ENCODE measurements at regions not wholly inside any gene's neighbourhood (a gene's known extent, or its start where the extent isn't known, plus 50 kb on each side); places are given as distances from the start of the nearest gene placed in this dataset.

- DNase-seq (ENCODE audit: insufficient read length, low spot score) (no peak), FAIRE-seq (no peak)
- TF ChIP-seq CTCF (IDR thresholded peaks at IDR 0.05; ENCODE audit: insufficient read depth, missing control alignments), result no peak
These were observed 612.9 kb downstream of the DNAH5 start for GRCh38 chr5:13331585-13331984.

GRCh38 chr5:13328316-13328715 is 616.2 kb downstream of the DNAH5 start:
- no peak for TF ChIP-seq CTCF (IDR thresholded peaks at IDR 0.05; ENCODE audit: insufficient read depth, missing control alignments)
- DNase-seq (ENCODE audit: insufficient read length, low spot score) (no peak), FAIRE-seq (no peak)

GRCh38 chr5:13325765-13326164 is 618.7 kb downstream of the DNAH5 start:
- TF ChIP-seq CTCF (IDR thresholded peaks at IDR 0.05; ENCODE audit: insufficient read depth, missing control alignments), result no peak
- FAIRE-seq (no peak), DNase-seq (ENCODE audit: insufficient read length, low spot score) (no peak)

- DNase-seq (ENCODE audit: insufficient read length, low spot score), result no peak
- no peak for TF ChIP-seq CTCF (IDR thresholded peaks at IDR 0.05; ENCODE audit: insufficient read depth, missing control alignments)
- FAIRE-seq, result no peak
These were observed 621.7 kb downstream of the DNAH5 start for GRCh38 chr5:13322769-13323168.

GRCh38 chr5:13317654-13318053 is 626.8 kb downstream of the DNAH5 start:
- TF ChIP-seq CTCF (IDR thresholded peaks at IDR 0.05; ENCODE audit: insufficient read depth, missing control alignments), result no peak
- no peak for DNase-seq (ENCODE audit: insufficient read length, low spot score)
- FAIRE-seq, result no peak

GRCh38 chr5:13316176-13316575 is 628.3 kb downstream of the DNAH5 start:
- TF ChIP-seq CTCF (IDR thresholded peaks at IDR 0.05; ENCODE audit: insufficient read depth, missing control alignments), result no peak
- FAIRE-seq (no peak), DNase-seq (ENCODE audit: insufficient read length, low spot score) (no peak)

- DNase-seq (ENCODE audit: insufficient read length, low spot score) (no peak), FAIRE-seq (no peak)
- TF ChIP-seq CTCF (IDR thresholded peaks at IDR 0.05; ENCODE audit: insufficient read depth, missing control alignments), result no peak
These were observed 637.0 kb downstream of the DNAH5 start for GRCh38 chr5:13307480-13307879.
